GM19395 (cell line): ENCODE measurements at regions not wholly inside any gene's neighbourhood (a gene's known extent, or its start where the extent isn't known, plus 50 kb on each side); places are given as distances from the start of the nearest gene placed in this dataset.

Source experiments
- ATAC-seq: cut with Tn5 transposase; IDR thresholded peaks from one replicate; pipeline ENCODE4 v1.9.1; 2021; ENCODE audit warnings: mild to moderate bottlenecking, moderate library complexity; ENCODE audit not compliant: unreplicated experiment

GRCh38 chr2:8159966-8160603 lies 521.8 kb upstream of the ID2 start:
- ATAC-seq: no peak

DNA sequence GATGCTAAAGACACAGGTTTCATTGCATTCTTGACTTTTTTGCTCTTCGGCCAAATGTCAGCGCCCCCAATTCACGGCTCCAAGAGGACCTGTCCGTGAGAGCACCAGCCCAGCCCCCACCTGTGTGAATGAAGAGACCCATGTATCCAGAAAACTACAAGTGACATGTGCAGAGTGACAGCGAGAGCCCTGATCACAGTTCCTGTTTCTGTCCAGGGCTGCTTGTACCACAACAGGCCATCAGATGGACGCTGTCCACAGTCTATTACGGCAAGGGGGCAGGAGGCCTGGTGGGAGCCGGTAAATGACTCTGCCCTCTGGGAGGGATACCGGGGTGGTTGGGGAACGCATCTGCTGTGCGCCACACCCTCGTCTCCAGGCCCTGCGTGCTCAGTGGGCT lies 520.9 kb upstream of the ID2 start:
- no peak for ATAC-seq

DNA sequence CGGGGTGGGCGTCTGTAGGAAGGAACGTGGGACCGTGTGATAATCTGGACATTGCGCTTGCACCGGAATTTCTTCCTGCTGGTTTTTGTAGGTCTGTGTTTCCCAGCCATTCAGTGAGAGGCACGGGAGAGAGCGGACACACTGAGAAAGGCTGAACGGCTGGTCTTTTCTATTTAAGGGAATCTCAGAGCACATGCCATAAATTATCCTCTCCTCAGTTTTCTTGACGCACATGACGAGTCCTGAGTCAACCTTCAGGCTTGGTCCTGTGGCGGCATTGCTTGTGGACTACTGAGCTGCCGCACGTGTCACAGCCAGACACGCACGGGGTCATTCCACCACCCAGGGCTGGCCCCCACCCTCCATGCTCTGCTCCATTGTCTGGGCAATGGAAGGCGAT lies 519.3 kb upstream of the ID2 start:
- no peak for ATAC-seq

GRCh38 chr2:8165550-8165949 lies 516.3 kb upstream of the ID2 start:
- no peak for ATAC-seq

DNA sequence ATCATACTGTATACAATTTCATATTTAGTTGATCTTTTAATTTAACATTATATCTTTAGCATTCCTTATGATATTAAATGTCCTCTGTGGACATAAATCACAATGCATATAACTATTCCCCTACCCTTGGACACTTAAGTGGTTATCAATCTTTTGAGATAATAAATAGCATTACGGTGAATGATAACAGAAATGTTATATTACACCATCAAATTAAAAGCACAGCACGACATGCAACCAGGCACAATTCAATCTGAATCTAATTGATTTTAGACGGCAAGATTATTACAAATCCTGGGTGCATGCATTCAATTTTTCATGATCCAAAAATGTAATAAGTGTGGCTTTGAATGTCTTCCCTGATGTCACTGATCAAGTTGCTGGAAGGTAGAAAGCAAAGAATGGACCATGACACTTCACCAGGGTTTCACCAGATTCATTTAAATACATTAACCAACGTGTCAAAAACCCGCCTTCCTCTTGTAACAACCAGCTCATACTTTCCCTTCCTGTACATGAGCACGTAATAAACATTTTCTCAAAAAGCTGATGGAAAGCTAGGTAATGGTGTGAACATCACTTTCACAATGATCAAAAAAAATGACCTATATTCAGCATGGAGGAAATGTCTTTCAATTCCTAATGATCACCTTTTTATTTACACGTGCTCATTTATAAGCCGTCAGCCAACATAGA lies 513.7 kb upstream of the ID2 start:
- no peak for ATAC-seq

DNA sequence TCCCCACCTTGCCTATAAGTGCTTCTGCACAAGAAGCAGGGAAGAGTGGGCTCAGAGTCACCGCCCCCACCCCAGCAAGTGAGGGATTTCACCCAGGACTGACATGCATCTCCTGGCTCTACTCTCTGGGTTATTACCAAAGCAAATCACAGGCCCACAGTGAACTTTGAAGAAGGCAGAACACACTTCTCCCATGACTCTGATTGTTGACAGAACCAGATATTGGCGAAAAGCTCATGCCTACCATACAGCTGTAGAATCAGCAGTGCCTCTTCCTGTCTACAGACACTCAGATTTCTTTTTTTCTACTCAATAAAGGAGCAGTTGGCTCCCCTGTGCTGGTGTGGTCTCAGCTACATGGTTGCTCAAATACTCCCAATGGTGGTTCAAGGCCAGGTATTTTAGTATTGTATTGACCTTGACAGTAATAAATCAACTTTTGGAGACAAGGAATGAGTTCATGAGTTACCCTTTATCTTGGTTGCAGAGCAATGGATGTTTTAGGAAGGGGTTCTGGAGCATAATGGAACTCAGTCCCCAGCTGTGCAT lies 512.9 kb upstream of the ID2 start:
- ATAC-seq: no peak

DNA sequence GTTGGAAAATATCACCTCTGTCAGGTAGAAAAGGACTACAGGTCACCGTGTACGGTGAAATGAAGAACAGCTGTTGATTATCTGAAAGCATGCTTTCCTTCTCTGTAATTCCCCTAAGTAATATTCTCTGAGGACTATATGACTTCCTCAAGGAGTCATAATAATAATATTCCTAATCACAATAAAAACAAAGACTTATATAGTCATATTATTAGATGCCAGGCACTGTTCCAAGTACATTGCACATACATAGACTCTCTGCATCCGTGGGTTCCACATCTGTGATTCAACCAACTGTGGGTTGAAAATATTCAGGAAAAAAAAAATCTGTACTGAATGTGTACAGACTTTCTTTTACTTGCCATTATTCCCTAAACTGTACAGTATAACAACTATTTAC lies 512.4 kb upstream of the ID2 start:
- ATAC-seq: no peak

DNA sequence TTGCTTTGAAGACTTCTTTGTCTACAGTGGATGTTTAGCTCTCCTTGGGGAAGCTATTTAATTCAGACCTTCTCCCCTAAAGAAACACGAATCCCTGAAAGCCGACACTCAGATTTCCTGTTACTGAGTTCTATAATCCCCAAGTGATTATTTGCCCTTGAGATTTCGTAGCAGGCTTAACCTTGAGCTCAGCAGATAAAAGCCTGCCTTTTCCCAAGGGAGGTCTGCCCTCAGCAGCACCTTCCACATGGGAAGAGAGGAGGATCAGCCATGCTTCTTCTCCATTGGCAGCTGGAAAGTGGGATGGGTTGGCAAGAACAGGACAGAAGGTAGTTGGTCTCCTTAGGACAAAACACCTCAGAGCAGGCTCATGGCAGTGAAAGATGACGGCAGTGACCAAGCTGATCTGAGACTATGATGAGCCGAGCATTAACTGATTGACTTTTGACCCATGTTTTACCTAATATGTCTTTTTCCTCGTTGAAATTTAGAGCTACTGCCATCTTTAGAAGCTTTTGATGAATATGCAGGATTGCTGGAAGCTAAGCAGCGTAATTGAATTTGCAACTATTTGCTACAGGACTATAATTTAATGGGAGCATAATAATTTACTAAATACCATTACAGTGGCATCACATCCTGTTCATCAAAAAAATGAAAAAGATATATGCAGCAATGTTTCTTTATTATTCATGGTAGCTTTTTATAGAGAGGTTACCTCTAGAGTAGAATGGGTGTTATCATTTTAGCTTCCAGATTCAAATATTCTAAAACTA lies 511.1 kb upstream of the ID2 start:
- no peak for ATAC-seq

DNA sequence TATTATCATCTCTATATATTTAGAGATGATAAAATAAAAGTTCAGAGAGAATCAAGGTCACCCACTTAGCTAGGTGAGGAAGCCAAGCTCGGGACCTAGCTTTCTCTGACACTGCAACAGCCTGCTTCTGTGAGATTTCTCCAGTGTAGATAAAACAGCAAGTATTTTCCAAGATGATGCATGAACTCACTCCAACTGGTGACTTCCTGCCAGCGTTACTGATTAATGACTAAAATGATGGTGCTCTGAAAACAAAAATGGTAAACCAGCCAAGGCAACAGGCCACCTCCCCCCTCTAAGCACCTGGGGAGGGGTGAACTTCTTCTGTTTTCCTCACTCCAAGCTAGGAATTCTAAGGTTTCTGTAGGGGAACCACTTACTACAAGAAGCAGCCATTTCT lies 510.2 kb upstream of the ID2 start:
- ATAC-seq: no peak

GRCh38 chr2:8172661-8173060 lies 509.2 kb upstream of the ID2 start:
- no peak for ATAC-seq

DNA sequence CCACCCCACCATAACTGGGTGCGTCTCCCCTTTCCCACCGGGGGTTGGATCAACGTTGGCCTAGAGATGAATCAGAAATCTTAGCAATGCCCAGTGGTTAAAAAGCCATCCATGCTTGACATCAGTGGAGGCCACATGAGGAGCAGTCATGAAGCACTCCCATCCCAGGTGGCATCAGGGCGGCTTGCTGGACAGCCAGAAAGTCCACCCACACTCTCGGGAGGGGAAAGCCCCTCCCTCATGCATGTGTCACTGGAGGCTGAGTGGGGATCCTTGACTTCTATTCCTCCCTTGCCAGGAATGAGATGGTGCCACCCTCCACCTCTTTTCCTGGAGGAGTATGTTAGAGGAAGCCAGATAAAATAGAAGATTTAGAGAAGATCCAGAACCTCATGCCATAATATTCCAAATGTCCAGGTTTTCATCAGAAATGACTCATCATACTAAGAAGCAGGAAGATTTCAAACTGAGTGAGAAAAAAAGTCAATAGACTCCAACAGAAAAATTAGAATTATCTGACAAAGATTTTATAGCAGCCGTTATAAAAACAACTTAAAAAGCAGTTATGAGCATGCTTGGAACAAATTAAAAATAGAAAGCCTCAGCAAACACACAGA lies 507.1 kb upstream of the ID2 start:
- ATAC-seq: no peak

GRCh38 chr2:8176887-8177286 lies 505.0 kb upstream of the ID2 start:
- no peak for ATAC-seq

DNA sequence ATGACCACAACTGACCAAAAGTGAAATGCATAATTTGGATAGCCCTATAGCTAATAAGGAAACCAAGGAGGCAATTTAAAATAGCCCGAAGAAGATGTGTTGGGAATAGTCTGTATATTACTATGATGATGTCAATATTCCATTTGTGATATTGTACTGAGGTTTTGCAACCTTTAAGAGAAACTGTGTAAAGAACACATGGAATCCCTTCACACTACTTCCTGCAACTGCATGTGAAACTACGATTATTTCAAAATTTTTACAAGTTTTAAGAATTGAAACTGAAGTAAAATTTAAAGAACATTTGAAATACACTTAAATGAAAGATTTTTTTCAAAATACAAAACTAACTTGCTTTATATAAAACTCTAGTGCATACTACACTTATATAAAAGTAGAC lies 504.3 kb upstream of the ID2 start:
- ATAC-seq: no peak

DNA sequence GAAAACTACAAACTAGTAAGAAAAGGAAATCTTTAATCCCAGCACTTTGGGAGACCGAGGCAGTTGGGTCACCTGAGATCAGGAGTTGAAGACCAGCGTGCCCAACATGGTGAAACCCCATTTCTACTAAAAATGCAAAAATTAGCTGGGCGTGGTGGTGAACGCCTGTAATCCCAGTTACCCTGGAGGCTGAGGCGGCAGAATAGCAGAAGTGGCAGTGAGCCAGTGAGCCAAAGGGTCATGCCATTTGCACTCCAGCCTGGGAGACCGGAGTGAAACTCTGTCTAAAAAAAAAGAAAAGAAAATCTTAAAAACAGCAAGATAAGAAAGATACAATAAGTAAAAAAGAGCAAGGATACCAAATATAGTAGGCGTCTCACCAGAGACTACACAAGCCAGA lies 502.9 kb upstream of the ID2 start:
- ATAC-seq: no peak

GRCh38 chr2:8189316-8189715 lies 492.5 kb upstream of the ID2 start:
- ATAC-seq: no peak

- no peak for ATAC-seq
These were observed 491.6 kb upstream of the ID2 start for GRCh38 chr2:8190279-8190678.

GRCh38 chr2:8191427-8191826 lies 490.4 kb upstream of the ID2 start:
- no peak for ATAC-seq

DNA sequence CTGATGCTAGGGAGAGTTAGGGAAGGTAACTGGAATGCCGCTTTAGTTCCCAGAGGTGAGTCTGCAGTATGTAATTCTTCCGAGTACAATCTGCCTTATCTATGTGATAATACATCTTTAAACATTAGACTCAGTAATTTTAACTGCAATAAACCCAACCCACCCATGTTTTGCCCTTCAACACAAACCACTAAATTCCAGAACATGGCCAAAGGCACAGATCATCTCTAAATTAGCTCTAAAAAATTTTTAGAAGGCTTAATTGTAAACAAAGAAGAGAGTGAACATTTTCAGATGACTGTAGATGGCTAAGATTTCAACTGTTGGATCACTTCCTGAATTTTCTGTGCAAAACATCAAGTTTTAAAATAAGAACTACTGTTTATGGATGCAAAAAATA lies 488.7 kb upstream of the ID2 start:
- no peak for ATAC-seq

DNA sequence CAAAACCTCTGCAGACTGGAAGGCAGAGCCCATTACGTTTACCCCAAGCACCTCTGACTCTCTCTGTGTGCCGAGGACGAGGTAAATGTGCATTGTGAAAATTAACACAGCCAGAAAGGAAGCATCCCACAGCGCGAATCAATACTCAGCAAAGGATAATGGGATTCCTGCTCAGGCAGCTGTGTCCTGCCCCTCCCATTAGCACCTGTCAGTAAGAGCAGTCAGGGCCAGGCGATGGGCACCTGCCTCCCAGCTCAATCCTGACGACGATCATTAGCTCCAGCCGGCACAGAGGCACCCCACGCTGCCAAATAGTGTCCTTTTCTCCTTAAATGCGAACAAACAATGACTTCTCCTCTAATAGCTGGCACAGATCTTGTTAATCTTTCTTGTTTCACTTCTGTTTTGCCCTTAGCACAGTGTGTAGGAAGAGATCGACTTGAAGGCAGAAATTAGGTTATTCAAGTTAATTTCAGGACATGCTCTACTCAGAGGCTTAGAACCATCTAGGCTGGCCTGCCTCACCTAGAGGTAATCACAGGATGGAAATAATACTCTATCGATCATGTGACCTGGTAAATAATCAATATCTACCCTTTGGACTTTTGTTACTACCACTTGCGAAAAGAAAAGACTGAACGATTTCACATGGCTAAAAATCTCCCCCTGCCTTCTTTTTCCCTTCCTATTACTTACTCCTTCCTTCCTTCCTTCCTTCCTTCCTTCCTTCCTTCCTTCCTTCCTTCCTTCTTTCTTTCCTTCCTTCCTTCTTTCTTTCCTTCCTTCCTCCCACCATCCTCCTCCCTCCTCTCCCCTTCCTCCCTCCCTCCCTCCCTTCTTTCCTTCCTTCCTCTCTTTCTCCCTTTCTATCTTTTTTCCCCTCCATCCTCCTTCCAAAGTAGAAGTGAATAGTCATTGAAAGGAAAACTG lies 487.9 kb upstream of the ID2 start:
- ATAC-seq: no peak

DNA sequence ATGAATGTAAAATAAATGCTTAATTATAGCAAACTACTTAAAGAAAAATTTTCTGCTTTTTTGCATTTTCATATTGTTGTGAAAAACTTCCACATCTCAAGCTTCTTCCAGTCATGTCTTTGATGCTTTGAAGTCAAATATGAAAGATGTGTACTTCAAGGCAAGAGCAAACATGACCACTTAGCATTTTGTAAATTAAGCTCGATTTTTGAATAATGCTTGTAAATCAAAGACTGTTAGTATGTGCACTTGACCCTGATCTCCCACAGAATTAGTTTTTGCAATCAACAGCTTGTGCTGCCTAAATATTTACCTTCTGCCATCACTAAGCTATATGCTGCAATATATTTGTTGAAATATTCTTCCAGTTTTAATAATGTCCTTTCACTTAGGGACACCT lies 486.1 kb upstream of the ID2 start:
- ATAC-seq: no peak
